ENCODE measurements at regions not wholly inside any gene's neighbourhood (a gene's known extent, or its start where the extent isn't known, plus 50 kb on each side); places are given as distances from the start of the nearest gene placed in this dataset.

DNA sequence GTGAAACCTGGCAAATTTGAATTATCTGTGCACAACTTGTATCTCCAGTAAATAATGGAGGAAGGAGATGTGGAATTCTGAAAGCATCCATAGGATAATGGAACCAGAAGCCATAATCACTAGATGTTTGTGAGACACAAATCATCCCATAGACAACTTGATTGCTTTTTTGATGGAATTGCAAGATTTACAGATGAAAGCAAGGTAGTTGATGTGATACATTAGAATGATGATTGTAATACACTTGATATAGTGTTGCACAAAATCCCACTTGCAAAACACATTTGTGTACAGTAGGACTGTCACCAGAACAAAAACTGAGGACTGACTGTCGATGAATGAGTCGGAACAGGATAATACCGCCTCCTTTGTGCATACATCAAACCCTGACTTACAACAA, 178.3 kb downstream of the IRS2 start:
- Histone ChIP-seq H3K36me3 (ENCODE audit: control insufficient read depth in 3 of 3, insufficient read depth in 2 of 3, low read depth in 1 of 3, low read length in 3 of 3) (no peaks in the 10 kb centered on the region), H3K27ac (ENCODE audit: low read depth in 1 of 3, low read length in 2 of 3) (no peak overlapping the region), H3K4me1 (ENCODE audit: control insufficient read depth in 3 of 3, insufficient read depth in 2 of 3, low read depth in 1 of 3, low read length in 2 of 3) (peaks cover 0 to 3% (median 0%) of the 10 kb centered on the region in 3 donors), H3K9me3 (ENCODE audit: control insufficient read depth in 2 of 2, insufficient read depth in 1 of 2, low read depth in 1 of 2, low read length in 1 of 2) (no peaks in the 10 kb centered on the region), H3K4me3 (ENCODE audit: low read depth in 1 of 3, low read length in 3 of 3) (no peak overlapping the region), H3K27me3 (ENCODE audit: control insufficient read depth in 3 of 3, insufficient read depth in 3 of 3, low read length in 3 of 3) (no peaks in the 10 kb centered on the region)
- no peak for DNase-seq
- no peak for FAIRE-seq
- WGBS, 3 donors, result 95 to 96% (median 95%) methylated on average over 3 of the region's 3 CpGs

DNA sequence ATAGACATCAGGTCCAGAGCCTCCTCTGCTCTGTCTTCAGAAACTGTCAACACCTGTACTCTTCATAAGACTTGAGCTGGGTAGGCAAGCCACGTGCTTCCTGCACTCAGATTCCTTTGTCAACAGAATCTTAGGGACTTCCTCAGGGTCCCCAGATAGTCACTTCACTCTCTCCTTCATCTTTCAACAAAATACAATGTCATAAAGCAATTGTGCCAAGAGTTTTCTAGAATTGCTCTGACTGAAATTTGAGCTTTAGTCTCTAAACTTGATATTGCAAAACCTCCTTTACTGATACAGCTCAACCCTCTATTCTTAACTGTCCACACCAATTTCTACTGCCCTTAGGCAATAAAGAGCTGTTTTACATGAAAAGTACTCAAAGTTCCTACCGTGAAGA, 179.9 kb downstream of the IRS2 start:
- WGBS, 3 donors, result 24 to 38% (median 27%) methylated on average over 2 of the region's 2 CpGs
- Histone ChIP-seq H3K27ac (ENCODE audit: low read depth in 1 of 3, low read length in 2 of 3) (no peak overlapping the region), H3K36me3 (ENCODE audit: control insufficient read depth in 3 of 3, insufficient read depth in 2 of 3, low read depth in 1 of 3, low read length in 3 of 3) (no peaks in the 10 kb centered on the region), H3K4me1 (ENCODE audit: control insufficient read depth in 3 of 3, insufficient read depth in 2 of 3, low read depth in 1 of 3, low read length in 2 of 3) (peaks cover 0 to 3% (median 0%) of the 10 kb centered on the region in 3 donors), H3K4me3 (ENCODE audit: low read depth in 1 of 3, low read length in 3 of 3) (no peak overlapping the region), H3K9me3 (ENCODE audit: control insufficient read depth in 2 of 2, insufficient read depth in 1 of 2, low read depth in 1 of 2, low read length in 1 of 2) (no peaks in the 10 kb centered on the region), H3K27me3 (ENCODE audit: control insufficient read depth in 3 of 3, insufficient read depth in 3 of 3, low read length in 3 of 3) (no peaks in the 10 kb centered on the region)
- DNase-seq, result peak in 1 of 2 donors; percentile 52
- no peak for FAIRE-seq

DNA sequence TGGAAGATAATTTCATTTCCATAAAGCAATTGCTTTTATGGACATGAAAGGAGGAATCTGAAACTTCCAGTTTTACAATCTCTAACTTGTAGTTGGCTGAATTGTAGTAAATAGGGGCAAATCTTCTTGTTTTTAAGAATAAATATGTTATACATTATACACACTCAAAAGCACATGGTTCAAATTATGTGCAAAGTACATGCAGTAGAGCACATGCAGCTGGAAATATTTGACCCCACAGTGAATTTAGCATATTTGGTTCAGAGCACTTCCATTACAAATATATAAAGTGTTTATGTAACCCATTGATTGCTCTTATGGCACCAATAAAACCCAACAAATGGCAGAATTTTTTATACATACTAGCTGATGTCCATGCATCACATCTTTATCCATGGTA, 180.5 kb downstream of the IRS2 start:
- H3K36me3 ChIP-seq (ENCODE audit: control insufficient read depth in 3 of 3, insufficient read depth in 2 of 3, low read depth in 1 of 3, low read length in 3 of 3), result no peaks in the 10 kb centered on the region
- FAIRE-seq (no peak), DNase-seq (no peak)
- H3K27me3 ChIP-seq (ENCODE audit: control insufficient read depth in 3 of 3, insufficient read depth in 3 of 3, low read length in 3 of 3), result no peaks in the 10 kb centered on the region
- no peak overlapping the region for H3K27ac ChIP-seq (ENCODE audit: low read depth in 1 of 3, low read length in 2 of 3)
- H3K9me3 ChIP-seq (ENCODE audit: control insufficient read depth in 2 of 2, insufficient read depth in 1 of 2, low read depth in 1 of 2, low read length in 1 of 2), result no peaks in the 10 kb centered on the region
- H3K4me1 ChIP-seq (ENCODE audit: control insufficient read depth in 3 of 3, insufficient read depth in 2 of 3, low read depth in 1 of 3, low read length in 2 of 3), result peaks cover 0 to 3% (median 0%) of the 10 kb centered on the region in 3 donors
- H3K4me3 ChIP-seq (ENCODE audit: low read depth in 1 of 3, low read length in 3 of 3), result no peak overlapping the region

DNA sequence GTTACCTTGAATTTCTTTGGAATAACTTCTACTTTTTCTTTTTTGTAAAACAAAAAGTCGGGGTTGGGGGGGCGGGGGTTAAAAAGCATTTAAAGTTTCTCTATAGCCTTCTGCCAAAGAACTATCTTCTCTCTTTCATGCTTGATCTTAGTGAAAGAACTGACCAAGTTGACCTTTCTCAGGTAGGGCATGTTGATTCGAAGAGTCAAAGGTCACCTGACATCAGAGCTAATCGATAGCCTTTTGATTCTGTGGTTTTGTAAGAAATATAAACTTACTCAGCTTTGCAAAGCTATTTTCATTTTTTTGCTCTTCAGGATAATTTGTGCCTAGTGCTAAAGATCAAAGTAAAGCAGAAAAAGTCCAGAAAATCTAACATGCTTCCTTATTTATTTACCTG, 181.5 kb downstream of the IRS2 start:
- DNase-seq (no peak), FAIRE-seq (no peak)
- peaks cover 0 to 3% (median 0%) of the 10 kb centered on the region in 3 donors for H3K4me1 ChIP-seq (ENCODE audit: control insufficient read depth in 3 of 3, insufficient read depth in 2 of 3, low read depth in 1 of 3, low read length in 2 of 3)
- H3K27me3 ChIP-seq (ENCODE audit: control insufficient read depth in 3 of 3, insufficient read depth in 3 of 3, low read length in 3 of 3), result no peaks in the 10 kb centered on the region
- no peak overlapping the region for H3K4me3 ChIP-seq (ENCODE audit: low read depth in 1 of 3, low read length in 3 of 3)
- WGBS, 3 donors, result 91 to 92% (median 91%) methylated on average over 4 of the region's 4 CpGs
- no peak overlapping the region for H3K27ac ChIP-seq (ENCODE audit: low read depth in 1 of 3, low read length in 2 of 3)
- H3K36me3 ChIP-seq (ENCODE audit: control insufficient read depth in 3 of 3, insufficient read depth in 2 of 3, low read depth in 1 of 3, low read length in 3 of 3), result no peaks in the 10 kb centered on the region
- no peaks in the 10 kb centered on the region for H3K9me3 ChIP-seq (ENCODE audit: control insufficient read depth in 2 of 2, insufficient read depth in 1 of 2, low read depth in 1 of 2, low read length in 1 of 2)

DNA sequence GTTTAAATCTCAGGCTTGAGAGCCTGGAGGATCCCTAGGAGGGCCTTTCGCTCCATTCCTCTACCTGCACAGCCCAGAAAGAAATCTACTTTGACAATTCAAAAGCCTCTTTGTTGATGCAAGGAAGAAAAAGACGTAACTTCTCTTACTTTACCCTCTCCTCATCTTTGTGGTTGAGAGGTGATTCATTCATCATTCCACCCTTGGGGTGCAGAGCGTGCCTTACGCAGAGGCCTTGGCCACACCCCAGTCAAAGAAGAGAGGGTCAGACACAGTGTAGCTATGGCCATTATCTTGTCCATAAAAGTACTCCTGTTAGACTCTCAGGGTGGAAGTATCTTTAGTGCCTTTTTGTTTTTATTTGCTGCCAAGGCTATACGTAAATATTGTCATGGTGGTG, 184.0 kb downstream of the IRS2 start:
- Histone ChIP-seq H3K27ac (ENCODE audit: low read depth in 1 of 3, low read length in 2 of 3) (no peak overlapping the region), H3K36me3 (ENCODE audit: control insufficient read depth in 3 of 3, insufficient read depth in 2 of 3, low read depth in 1 of 3, low read length in 3 of 3) (no peaks in the 10 kb centered on the region), H3K4me3 (ENCODE audit: low read depth in 1 of 3, low read length in 3 of 3) (no peak overlapping the region), H3K4me1 (ENCODE audit: control insufficient read depth in 3 of 3, insufficient read depth in 2 of 3, low read depth in 1 of 3, low read length in 2 of 3) (peaks cover 0 to 3% (median 0%) of the 10 kb centered on the region in 3 donors), H3K27me3 (ENCODE audit: control insufficient read depth in 3 of 3, insufficient read depth in 3 of 3, low read length in 3 of 3) (no peaks in the 10 kb centered on the region), H3K9me3 (ENCODE audit: control insufficient read depth in 2 of 2, insufficient read depth in 1 of 2, low read depth in 1 of 2, low read length in 1 of 2) (no peaks in the 10 kb centered on the region)
- FAIRE-seq (no peak), DNase-seq (no peak)
- WGBS, 3 donors, result 77 to 90% (median 82%) methylated on average over 5 of the region's 5 CpGs

DNA sequence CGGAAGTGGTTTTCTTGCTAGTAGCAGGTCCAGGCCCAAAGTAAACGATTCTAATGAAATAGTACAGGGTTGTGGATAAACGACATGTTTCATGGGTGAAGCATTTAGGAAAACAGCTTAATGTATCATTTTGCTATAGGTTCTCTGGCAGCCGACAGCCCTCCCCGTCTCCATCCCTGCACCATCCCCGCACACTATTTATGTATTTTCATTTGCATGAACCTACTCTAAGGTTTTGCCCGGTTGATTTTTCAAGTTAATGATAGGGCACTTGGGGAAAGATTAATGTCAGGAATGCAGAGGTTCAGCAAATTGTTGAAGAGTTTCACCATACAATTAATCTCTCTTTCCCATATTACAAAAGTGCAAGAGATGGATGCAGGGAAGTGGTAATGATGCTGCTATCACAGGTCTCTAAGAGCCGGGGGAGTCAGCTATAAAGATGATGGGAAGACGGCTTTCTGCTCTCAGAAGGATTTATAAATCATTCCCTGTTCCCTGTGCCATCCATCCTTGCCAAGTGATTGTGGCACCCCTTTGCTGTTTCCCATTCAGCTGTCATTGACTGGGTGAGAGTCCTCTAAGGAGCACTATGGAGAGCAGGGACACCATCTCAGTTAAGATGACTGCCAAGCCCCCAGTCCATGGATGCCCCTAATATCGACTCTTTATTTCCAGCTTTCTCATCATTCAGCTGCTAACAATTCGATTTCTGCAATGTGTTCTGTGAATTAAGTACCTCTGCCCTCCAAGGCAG, 186.3 kb downstream of the IRS2 start:
- WGBS, 3 donors, result 77 to 91% (median 80%) methylated on average over 11 of the region's 11 CpGs
- Histone ChIP-seq H3K9me3 (ENCODE audit: control insufficient read depth in 2 of 2, insufficient read depth in 1 of 2, low read depth in 1 of 2, low read length in 1 of 2) (no peaks in the 10 kb centered on the region), H3K27ac (ENCODE audit: low read depth in 1 of 3, low read length in 2 of 3) (no peak overlapping the region), H3K27me3 (ENCODE audit: control insufficient read depth in 3 of 3, insufficient read depth in 3 of 3, low read length in 3 of 3) (no peaks in the 10 kb centered on the region), H3K4me3 (ENCODE audit: low read depth in 1 of 3, low read length in 3 of 3) (no peak overlapping the region), H3K4me1 (ENCODE audit: control insufficient read depth in 3 of 3, insufficient read depth in 2 of 3, low read depth in 1 of 3, low read length in 2 of 3) (no peaks in the 10 kb centered on the region), H3K36me3 (ENCODE audit: control insufficient read depth in 3 of 3, insufficient read depth in 2 of 3, low read depth in 1 of 3, low read length in 3 of 3) (no peaks in the 10 kb centered on the region)
- FAIRE-seq (no peak), DNase-seq (no peak)

DNA sequence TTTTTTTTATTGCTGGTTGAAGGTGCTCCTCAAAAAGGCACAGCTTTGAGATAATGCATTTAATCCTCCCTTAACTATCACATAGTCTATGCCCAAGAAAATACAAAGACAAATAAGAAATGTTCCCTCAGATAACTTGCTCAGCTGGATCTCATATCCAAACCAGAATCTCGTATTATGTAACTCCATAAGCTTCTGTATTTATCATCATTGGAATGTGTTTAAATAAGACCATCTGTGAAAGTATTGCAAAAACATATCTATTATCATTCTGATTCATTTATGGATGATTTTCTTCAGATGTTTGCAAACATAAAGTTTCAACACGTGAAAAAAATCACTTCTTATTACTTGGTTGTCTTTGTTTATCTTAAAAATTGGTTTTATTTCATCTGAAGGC, 190.9 kb downstream of the IRS2 start:
- Histone ChIP-seq H3K4me1 (ENCODE audit: control insufficient read depth in 3 of 3, insufficient read depth in 2 of 3, low read depth in 1 of 3, low read length in 2 of 3) (peaks cover 3 to 17% (median 5%) of the 10 kb centered on the region in 3 donors), H3K27me3 (ENCODE audit: control insufficient read depth in 3 of 3, insufficient read depth in 3 of 3, low read length in 3 of 3) (no peaks in the 10 kb centered on the region), H3K4me3 (ENCODE audit: low read depth in 1 of 3, low read length in 3 of 3) (no peak overlapping the region), H3K27ac (ENCODE audit: low read depth in 1 of 3, low read length in 2 of 3) (no peak overlapping the region), H3K36me3 (ENCODE audit: control insufficient read depth in 3 of 3, insufficient read depth in 2 of 3, low read depth in 1 of 3, low read length in 3 of 3) (no peaks in the 10 kb centered on the region), H3K9me3 (ENCODE audit: control insufficient read depth in 2 of 2, insufficient read depth in 1 of 2, low read depth in 1 of 2, low read length in 1 of 2) (no peaks in the 10 kb centered on the region)
- DNase-seq (no peak), FAIRE-seq (no peak)
- WGBS, 3 donors, result 52 to 68% (median 59%) methylated on average over 2 of the region's 2 CpGs

DNA sequence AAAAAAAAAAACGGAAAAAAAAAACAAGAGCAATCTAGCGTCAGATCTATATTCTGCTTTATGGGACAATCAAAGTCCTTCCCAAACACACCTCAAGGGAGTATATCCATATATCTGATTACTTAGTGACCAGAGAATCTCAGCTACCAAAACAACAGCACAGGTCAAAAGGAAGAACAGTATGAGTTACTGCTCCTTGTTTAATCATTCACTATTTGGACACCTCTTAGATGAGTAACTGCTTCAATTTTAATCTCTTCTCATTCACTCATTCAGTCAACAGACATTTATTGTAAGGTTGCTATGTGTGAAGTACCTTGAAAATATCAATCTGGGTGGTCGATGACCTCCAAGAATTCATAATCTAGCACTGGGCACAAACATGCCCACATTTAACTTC, 193.2 kb downstream of the IRS2 start:
- Histone ChIP-seq H3K36me3 (ENCODE audit: control insufficient read depth in 3 of 3, insufficient read depth in 2 of 3, low read depth in 1 of 3, low read length in 3 of 3) (no peaks in the 10 kb centered on the region), H3K4me3 (ENCODE audit: low read depth in 1 of 3, low read length in 3 of 3) (no peak overlapping the region), H3K27ac (ENCODE audit: low read depth in 1 of 3, low read length in 2 of 3) (peak overlapping the region in 1 of 3 donors; percentile 75), H3K4me1 (ENCODE audit: control insufficient read depth in 3 of 3, insufficient read depth in 2 of 3, low read depth in 1 of 3, low read length in 2 of 3) (peaks cover 3 to 18% (median 5%) of the 10 kb centered on the region in 3 donors), H3K27me3 (ENCODE audit: control insufficient read depth in 3 of 3, insufficient read depth in 3 of 3, low read length in 3 of 3) (no peaks in the 10 kb centered on the region), H3K9me3 (ENCODE audit: control insufficient read depth in 2 of 2, insufficient read depth in 1 of 2, low read depth in 1 of 2, low read length in 1 of 2) (no peaks in the 10 kb centered on the region)
- 14 to 46% (median 32%) methylated on average over 3 of the region's 3 CpGs for WGBS, 3 donors
- DNase-seq (peak; percentile 71 to 85), FAIRE-seq (no peak)

DNA sequence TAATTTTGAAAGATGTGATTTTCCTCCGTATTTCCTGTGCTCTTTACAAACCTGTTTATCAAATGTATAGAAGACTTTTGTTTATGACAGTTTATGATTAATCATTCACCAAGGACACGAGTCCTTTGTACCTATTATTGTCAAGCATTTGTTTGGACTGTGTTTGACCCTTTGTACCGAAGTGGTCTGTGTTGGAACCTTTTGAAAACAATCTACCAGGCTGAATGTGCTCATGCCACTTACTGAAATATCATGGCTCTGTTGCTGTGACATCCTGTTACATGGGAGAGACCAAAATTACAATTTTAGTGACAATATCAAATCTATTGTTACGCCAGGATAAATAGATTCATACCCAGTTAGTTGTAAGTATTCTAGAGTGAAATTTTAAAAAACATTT, 193.6 kb downstream of the IRS2 start:
- Histone ChIP-seq H3K27me3 (ENCODE audit: control insufficient read depth in 3 of 3, insufficient read depth in 3 of 3, low read length in 3 of 3) (no peaks in the 10 kb centered on the region), H3K4me3 (ENCODE audit: low read depth in 1 of 3, low read length in 3 of 3) (no peak overlapping the region), H3K36me3 (ENCODE audit: control insufficient read depth in 3 of 3, insufficient read depth in 2 of 3, low read depth in 1 of 3, low read length in 3 of 3) (no peaks in the 10 kb centered on the region), H3K27ac (ENCODE audit: low read depth in 1 of 3, low read length in 2 of 3) (peak overlapping the region in 1 of 3 donors; percentile 75), H3K9me3 (ENCODE audit: control insufficient read depth in 2 of 2, insufficient read depth in 1 of 2, low read depth in 1 of 2, low read length in 1 of 2) (no peaks in the 10 kb centered on the region), H3K4me1 (ENCODE audit: control insufficient read depth in 3 of 3, insufficient read depth in 2 of 3, low read depth in 1 of 3, low read length in 2 of 3) (peaks cover 3 to 23% (median 5%) of the 10 kb centered on the region in 3 donors)
- 12 to 46% (median 22%) methylated on average over 4 of the region's 4 CpGs for WGBS, 3 donors
- DNase-seq, result peak; percentile 89 to 93
- FAIRE-seq, result no peak

Data from small intestine (tissue), 7 donors.